HG02884 (cell line): ENCODE measurements at regions not wholly inside any gene's neighbourhood (a gene's known extent, or its start where the extent isn't known, plus 50 kb on each side); places are given as distances from the start of the nearest gene placed in this dataset.
A peak's percentile ranks its signal among the peaks of the same experiment; 100 is the strongest.

ENCODE experiments used
- ATAC-seq: cut with Tn5 transposase; IDR thresholded peaks from one replicate; pipeline ENCODE4 v1.9.1; 2021; ENCODE audit warnings: mild to moderate bottlenecking, moderate library complexity; ENCODE audit not compliant: unreplicated experiment

DNA sequence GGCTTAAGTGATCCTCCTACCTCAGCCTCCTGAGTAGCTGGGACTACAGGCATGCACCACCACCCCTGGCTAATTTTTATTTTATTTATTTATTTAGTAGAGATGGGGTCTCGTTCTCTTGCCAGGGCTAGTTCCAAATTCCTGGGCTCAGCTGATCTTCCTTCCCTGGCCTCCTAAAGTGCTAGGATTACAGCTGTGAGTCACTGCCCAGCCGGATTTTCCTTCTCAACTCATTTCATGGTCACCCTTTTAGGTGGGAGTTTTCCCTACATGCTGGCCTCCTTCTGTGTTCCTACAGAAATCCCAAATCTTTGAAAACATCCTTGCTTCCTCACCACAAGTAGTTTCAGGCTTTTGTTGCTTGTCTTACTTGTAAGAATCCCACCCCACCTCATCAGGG, 102.1 kb upstream of the SIAH1 start:
- ATAC-seq: no peak

DNA sequence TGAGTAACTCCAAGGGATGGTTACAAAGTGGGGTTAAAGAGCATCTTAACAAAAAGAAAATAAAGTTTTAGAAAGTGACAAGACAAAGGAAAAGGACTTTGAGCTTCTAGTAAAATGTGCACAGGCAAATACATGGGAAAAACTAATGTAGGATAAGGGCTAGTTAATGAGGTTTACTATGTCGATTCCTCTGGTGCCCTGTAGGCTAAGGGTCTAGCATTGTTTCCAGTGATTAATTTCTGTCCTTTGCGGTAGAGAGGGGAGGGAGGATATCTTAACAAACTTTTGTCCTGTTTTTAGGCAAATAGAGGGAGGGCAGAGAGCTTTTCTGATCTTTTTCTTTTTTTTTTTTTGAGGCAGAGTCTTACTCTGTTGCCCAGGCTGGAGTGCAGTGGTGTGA, 96.6 kb upstream of the SIAH1 start:
- no peak for ATAC-seq

DNA sequence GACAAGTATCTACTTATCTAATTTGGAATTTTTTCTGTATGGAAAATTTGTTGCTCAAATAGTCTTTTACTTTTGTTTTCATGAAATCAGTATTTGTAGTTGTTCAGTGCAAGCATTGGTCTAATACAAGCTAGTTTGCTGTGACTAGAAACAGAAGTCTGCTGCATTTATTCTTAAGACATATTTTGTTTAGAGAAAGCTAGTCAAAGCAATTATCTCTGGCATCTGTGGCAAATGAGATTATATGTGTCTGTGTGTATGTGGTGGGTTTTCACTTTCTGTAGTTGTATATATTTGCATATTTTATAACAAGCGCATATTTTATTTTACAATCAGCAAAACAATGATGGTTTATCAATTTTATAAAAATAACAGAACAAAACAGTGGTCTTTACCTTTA, 96.0 kb upstream of the SIAH1 start:
- ATAC-seq: no peak

DNA sequence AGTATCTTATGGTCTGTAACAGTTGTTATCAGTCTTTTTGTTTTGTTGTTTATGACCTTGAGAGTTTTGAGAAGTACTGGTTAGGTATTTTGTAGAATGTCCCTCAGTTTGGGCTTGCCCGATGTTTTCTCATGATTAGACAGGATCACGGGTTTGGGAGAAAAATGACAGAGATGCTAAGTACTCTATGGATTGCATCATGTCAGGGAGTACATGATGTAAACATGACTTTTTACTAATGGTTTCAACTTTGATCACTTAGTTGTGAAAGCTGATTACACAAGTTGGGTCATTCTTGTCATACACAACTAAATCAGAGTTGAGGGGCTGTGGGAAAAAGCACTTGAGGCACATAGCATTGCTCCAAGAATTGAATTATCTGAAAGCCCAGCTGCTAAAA, 94.7 kb upstream of the SIAH1 start:
- no peak for ATAC-seq

DNA sequence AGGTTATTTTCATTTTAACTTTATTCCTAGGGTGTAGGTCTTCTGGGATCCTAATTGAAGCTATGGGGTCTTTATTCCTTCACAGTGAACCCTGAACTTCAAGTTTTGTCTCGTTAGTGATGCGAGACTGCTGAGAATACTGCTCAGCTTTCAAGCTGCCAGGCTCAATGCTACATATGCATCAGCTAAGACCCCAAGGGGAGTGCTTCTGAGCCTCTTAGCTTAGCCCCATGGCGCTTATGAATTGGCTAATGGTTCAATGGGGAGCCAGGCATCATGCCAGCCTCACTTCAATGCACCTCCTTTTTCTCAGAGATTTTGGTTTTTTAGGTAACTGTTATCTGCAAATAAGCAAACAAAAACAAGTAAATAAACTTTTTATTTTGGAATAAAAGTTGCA, 94.1 kb upstream of the SIAH1 start:
- ATAC-seq: no peak

DNA sequence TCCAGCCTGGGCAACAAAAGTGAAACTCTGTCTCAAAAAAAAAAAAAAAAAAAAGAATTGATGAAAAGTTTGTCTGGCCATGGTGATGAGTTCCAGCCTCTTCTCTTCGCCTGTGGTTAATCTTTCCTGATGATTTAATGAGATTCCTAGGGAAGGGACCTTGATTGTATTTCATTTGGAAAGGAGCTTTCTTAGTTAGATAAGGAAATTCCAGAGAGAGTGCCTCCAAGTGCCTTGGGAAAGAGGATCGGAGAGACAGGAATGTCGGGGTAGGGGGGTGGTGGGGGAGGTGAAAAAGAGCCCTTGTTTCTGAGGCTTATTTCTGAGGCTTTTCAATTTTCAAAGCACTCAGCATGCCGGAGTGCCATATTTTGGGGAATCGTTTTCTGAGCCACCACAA, 93.2 kb upstream of the SIAH1 start:
- ATAC-seq: no peak

DNA sequence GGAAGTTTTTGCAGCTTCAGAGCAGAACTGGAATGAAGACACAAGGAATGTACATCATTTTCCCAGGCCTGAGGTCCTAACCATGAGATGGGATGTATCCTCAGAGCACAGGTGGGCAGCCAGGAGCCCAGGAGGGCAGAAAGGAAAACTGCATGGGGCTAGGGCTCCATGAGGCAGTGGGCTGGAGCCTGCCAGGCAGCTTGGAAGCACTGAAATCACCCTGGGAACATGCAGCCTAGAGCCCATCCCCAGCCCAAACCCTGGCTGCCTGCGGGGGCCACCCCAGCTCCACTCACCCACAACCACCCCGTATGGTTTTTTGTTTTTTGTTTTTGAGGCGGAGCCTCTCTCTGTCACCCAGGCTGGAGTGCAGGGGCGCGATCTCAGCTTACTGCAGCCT, 86.2 kb upstream of the SIAH1 start:
- ATAC-seq: no peak

DNA sequence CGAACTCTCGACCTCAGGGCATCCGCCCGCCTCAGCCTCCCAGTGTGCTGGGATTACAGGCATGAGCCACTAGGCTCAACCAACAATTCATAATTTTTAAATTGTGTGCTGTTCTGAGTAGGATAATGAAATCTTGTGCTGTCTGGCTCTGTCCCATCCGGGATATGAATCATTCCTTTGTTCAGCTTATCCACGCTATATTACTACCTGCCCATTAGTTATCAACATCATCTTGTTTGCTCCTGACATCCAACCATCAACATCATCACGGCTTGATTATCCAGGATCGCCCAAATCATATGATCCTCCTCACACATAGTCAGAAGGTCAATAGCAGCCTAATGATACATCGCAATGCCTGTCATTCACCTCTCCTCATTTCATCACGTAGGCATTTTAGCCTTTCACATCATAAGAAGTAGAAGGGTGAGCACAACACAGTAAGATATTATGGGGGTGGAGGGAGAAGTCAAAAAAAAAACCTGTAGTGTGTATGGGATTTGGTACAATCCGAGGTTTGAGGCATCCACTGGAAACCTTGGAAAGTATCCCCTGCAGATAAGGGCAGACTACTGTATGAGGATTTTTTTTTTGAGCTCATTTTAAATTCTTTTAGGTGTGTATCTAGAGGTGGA, 77.0 kb upstream of the SIAH1 start:
- no peak for ATAC-seq

DNA sequence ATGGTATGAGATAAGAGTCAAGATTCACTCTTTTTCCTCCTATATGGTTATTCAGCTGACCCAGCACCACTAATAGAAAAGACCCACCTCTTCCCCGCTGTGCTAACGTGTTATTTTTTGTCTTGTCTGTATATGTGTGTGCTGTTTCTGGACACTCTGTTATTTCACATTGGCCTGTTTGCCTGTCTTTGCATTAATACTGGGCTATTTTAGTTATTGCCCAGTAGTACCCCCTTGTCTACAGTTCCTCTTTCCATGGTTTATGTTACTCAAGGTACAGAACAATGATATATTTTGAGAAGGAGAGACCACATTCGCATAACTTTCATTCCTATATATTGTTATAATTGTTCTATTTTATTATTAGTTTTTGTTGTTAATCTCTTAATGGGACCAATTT, 74.0 kb upstream of the SIAH1 start:
- ATAC-seq: peak; percentile 40

DNA sequence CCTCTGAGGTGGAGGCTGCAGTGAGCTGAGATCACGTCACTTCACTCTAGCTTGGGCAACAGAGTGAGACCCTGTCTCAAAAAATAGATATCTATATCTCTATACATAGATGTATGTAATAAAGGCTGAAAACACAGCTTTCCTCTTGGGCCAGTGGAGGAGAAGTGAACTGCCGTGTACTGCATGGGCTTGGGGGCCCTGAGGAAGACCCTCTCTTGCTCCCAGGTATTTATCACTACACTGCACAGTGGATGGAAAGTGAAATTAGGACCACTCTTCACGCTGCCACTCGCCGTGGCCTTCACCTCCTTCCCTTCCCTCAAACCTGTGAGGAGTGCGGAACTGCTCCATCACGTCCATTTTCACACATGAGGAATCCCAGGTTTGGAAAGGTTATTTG, 68.8 kb upstream of the SIAH1 start:
- ATAC-seq: no peak

DNA sequence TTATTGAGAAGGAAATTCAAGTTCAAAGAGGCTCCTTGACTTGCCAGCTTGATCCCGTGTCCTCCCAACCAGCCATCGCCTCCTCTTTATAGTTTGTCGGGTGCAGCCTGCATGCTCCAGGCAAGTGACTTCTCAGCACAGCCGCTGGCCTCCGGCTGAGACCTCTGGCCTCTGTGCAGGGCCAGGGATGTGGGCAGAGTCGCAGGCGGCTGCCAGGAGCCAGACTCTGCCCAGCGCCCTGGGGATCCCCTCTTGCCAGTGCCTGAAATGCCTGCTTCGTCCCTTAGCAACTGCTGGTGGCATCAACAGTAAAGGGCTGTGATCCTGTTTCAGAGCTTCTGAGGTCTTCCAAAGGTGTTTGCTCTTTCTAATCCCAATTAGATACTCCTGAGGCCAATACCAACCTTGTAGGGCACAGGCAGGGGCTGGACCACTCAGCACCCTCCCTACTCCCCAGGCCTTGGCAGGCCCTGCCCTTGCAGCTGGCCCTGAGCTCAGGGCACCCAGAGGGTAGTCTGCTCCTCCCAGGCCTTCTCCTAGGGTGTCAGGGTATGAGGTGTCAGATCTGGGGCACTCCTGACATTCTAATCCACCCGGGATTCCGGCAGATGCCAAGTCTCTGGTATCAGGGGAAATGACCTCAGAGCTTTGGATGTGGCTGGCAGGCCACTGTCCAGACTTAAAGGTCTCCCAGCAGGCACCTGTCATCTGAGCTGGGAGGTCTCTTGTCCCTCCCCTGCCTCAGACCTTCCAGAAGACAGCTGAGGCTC, 68.0 kb upstream of the SIAH1 start:
- no peak for ATAC-seq

DNA sequence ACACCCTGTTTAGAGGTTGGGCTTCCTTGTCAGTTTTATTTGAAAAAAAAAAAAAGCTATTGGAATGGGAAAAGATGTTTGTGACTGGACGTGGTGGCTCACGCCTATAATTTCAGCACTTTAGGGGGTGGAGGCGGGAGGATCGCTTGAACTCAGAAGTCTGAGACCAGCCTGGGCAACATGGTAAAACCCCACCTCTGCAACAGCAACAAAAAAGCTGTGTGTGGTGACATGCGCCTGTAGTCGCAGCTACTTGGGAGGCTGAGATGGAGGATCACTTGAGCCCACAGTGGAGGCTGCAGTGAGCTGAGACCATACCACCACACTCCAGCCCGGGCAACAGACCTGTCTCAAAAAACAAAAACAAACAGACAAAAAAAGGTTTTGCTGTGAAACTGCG, 66.1 kb upstream of the SIAH1 start:
- ATAC-seq: no peak

DNA sequence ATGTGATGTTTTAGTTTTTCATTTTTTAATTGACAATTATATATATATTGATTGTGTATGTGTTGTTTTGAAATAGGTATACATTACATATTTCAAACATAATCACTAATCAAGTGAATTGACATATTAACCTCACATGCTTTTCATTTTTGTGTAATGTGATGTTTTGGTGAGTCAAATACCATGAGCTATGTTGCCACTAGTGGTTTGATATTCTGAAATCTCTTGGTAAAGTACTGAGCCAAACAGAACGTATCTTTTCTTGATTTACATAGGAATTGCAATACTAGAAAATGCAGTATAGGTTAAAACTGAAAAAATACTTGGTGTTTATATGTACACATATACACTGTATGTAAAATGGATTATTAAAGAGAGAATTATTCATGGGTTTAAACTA, 65.2 kb upstream of the SIAH1 start:
- ATAC-seq: no peak

DNA sequence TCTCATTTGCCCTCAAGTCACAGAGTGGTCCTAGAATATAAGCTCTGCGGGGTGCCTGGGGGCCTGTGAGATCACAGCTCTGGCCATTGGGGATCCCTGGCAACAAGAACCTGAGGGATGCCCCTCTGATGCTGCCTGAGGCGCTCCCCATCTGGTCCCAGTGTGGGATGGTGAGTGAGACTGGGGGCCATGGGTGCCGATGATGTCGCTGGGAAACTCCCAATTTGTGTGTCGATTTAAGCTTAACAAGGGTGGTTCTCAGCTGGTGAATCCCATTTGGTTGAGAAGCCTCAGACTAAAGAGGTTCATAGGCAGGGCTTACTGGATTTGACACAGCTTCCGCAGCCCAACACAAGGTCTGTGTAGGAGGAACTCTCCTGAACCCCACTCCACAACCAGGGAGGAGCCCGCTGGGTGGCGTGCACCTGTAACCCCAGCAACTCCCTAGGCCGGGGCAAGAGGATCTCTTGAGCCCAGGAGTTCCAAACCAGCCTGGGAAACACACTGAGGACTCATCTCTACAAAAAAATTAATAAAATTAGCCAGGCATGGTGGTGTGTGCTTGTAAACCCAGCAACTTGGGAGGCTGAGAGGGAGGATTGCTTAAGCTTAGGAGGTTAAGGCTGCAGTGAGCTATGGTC, 63.7 kb upstream of the SIAH1 start:
- no peak for ATAC-seq

DNA sequence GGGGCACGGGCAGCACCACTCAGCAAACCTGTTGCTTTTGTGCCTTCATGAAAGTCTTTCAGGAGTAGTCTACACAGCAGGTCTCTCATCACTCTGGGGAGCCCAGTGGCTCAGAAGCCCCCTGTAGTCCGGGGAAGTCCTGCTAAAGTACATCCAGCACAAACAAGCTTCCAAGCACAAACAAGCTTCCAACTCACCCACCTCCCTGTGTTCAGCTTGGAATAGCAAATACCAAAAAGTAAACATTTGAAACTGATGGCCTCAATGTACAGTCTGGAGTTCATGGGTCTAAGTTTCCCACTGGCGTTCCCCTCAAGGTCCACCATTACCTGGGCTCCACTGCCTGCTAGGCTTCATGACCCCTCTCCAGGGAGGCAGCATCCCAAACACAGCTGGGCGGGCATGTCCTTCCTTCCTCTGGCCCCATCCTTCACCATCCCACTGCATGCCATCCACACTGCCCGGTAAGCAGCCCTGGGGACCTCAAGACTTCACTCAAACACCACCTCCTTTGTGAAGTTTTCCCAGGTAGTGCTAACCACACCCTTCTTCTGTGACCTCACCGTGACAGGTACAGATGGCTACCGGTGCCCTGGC, 62.8 kb upstream of the SIAH1 start:
- no peak for ATAC-seq

DNA sequence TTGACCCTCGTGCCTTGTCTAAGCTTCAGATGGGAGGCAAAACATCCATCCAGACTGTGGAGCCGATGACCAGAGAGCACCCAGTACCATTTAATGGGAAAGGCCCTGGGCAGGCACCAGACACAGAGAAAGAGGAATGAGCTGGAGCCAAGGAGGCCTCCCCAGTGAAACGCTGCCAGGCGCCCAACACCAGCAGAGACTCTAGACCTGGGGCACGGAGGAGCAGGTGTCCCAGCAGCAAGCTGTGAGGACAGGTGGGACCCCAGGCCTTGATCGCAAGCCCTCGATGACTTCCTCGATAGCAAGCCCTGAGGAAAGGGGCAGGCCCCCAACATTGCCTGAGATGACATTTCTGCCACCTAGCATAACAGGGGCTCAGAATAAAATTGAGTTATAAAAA, 62.2 kb upstream of the SIAH1 start:
- no peak for ATAC-seq

DNA sequence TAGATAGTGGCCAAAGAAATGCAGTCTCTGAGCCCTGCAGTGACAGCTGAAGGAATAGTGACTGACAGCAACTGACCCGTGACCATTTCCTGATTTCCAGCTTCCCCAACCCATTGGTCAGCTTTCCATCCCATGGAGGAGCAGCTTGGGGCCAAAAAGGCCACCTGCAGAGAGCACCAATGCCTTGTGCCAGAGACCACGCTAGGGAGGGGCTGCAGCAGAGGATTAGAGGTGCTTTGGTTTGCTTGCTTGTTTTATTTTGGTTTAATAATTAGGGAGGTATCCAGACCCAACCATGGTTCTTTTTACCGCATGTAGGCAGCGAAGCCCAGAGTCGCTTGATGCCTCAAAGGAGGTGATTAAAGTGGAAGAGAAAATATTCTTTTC, 61.3 kb upstream of the SIAH1 start:
- ATAC-seq: no peak

DNA sequence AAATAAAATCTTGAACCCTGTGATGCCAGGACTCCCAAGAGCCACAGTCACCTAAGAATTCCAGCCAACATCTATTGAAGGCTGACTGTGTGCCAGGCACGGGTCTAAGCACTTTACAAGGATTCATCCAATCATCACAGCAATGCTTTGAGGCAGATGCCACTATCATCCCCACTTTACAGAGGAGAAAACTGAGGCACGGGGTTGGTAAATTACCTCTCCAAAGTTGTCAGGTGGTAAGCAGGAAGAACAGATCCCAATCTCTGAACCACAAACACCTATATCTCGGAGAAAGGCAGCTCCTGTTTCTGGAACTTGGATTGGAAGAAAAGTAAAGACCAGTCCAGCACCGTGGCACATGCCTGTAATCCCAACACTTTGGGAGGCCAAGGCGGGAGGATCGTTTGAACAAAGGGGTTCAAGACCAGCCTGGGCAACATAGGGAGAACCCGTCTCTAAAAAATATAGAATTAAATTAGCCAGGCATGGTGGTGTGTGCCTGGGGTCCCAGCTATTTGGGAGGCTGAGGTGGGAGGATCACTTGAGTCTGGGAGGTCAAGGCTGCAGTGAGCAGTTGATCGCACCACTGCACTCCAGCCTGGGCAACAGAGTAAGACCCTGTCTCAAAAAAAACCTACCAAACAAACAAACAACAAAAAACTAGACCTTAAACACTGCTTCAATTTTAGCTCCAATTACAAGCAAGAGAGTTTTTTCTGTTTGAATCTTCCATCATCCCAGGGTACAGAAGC, 60.7 kb upstream of the SIAH1 start:
- ATAC-seq: no peak

DNA sequence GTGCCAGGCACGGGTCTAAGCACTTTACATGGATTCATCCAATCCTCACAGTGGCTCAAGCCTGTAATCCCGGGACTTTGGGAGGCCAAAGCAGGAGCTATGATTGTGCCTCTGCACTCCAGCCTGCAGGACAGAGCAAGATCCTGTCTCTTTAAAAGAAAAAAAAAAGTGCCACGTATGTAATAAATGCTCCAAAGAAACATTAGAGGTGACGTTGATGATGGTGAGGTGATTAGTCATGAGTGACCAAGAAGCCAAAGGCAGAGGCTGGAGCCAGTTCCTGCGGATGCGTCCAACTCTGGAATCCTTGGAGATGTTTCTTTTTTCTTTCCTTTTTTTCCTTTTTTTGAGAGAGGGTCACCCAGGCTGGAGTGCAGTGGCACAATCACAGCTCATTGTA, 59.4 kb upstream of the SIAH1 start:
- no peak for ATAC-seq

DNA sequence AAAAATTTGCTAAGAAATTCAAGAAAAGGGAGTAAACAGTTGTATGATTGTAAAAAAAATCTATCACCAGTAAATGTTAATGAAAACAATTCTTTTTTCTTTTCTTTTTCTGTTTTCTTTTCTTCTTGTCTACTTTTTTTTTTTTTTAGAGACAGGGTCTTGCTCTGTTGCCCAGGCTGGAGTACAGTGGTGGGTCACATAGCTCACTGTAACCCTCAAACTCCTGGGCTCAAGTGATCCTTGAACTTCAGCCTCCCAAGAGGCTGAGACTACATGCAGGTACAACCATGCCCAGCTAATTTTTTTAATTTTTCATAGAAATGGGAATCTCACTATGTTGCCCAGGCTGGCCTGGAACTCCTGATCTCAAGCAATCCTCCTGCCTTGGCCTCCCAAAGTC, 57.2 kb upstream of the SIAH1 start:
- ATAC-seq: no peak

DNA sequence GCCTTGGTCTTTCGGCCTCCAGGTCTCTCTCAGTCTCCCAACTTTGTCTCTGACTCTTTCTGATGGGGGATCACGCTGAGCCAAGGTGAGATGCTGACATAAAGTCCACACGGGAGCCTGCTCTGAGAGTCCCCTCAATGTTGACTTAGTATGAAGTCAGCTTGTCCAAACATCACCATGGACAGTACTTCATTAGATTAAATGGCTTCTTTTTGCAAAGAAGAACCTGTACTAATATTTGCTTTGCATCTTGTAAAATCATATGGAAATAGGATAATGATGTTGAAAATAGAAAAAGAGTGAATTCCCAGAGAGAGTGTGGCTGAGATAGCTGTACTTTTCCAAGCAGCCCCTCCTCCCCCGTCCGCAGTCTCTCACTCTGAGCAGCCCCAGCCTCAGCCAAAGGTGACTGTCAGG, 56.7 kb upstream of the SIAH1 start:
- no peak for ATAC-seq
